ENCODE measurements at regions not wholly inside any gene's neighbourhood (a gene's known extent, or its start where the extent isn't known, plus 50 kb on each side); places are given as distances from the start of the nearest gene placed in this dataset.
A peak's percentile ranks its signal among the peaks of the same experiment; 100 is the strongest.
"Not testable (repeated sequence)": the region's sequence is repeated elsewhere in the genome, so short reads cannot be mapped to it uniquely, and the experiment has no call there.

DNA sequence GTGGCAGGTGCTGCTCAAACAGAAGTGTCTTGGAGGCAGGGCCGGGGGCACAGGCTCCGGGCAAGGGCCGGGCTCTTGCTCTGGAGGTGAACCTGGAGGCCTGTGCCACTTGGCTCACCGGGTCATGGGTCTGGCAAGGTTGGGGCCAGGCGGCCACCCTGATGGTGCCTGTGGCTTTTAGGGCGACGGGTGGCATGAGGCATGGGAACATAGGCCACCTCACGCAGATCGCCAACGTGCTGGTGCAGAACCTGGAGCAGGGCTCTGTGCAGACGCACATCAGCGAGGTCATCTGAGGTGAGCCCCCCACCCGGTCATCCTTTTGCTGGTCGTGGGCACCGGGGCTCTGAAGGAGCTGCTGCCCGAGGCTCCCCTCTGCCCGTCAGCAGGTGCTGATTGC lies 202.7 kb downstream of the LIPI start:
- ATAC-seq, result not testable (repeated sequence)

DNA sequence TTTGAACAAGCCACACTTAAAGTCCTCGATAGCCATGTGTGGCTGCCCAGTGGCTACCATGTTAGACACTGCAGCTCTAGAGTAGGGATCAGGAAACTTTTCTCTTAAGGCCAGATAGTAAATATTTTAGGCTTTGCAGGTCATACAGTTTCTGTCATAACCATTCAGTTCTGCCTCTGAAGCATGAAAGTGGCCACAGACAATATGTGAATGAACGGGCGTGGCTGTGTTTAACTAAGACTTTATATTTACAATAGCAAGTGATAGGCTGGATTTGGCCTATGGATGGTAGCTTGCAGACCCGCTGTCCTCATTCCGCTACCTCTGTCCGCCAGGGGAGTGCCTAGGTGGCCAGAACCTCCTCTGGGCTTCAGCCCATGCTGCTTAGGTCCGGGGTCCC lies 204.6 kb downstream of the LIPI start:
- not testable (repeated sequence) for ATAC-seq

DNA sequence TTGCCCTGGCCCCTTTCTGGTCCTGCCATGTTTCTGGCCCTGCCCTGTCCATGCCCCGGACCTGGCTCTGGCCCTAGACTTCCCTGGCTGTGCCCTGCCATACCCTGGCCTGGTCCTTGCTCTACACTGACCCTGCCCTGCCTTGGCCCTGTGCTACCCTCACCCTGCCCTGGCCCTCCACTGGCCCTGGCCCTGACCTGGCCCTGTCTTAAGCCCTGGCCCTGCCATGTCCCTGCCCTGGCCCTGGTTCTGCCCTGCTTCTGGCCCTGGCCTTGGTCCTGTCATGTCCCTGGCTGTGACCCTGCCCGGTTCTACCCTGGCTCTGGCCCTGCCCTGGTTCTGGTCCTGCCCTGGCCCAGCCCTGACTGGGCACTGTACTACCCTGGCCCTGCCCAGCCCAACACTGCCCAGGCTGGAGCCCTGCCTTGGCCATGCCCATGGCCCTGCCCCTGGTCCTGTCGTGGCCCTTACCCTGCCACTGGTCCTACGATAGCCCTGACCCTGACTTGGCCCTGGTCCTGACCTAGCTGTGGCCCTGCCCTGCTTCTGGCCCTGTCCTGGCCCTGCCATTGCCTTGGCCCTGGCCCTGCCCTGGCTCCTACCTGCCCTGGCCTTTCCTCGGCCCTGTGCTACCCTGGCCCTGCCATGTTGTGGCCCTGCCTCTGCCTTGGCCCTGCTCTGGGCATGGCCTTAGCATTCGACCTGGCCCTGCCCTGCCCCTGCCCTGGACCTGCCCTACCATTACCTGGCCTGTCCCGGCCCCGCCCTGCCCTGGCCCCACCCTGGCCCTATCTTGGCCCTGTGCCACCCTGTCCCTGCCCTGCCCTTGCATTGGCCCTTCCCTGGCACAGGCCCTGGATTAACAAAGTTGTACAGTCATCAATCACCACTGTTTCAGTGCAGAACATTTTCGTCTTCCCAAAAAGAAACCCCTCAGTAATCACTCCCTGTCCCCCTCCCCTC lies 223.5 kb downstream of the LIPI start:
- ATAC-seq, result not testable (repeated sequence)

DNA sequence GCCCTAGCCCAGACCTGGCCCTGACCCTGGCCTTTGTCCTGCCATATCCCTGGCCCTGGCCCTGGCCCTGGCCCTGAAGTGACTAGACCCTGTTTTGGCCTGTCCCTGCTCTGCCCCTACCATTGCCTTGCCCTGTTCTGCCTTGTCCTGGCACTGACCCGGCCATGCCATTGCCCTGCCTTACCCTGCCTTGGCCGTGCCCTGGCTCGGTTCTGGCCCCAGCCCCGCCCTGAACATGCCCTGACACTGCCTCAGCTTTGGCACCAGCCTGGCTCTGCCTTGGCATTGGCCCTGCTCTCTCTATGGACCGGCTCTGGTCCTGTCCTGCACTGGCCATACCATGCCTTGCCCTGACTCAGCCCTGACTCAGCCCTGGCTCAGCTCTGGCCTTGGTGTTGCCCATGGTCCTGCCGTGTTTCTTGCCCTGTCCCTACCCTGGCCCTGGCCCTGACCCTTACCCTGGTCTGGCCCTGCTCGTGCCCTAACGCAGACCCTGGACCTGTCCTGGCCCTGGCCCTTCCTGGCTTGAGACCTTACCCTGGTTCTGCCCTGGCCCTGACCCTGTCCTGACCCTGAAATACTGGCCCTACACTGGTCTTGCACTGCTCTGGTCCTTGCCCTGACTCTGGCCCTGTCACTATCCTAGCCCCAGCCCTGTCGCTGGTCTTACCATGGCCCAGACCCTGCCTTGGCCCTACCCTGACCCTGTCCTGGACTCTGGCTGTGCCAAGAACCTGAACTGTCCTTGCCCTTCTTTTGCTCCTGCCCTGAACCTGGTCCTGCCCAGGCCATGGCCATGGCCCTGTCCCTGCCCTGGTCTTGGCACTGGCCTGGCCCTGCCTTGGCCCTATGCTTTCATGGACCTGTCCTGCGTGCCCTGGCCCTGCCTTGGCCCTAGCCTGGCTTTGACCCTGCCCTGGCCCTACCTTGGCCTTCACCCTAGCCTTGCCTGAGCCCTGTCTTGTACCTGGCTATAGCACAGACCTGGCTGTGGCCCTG lies 224.6 kb downstream of the LIPI start:
- peak in 1 of 2 donors; percentile 18 for ATAC-seq

DNA sequence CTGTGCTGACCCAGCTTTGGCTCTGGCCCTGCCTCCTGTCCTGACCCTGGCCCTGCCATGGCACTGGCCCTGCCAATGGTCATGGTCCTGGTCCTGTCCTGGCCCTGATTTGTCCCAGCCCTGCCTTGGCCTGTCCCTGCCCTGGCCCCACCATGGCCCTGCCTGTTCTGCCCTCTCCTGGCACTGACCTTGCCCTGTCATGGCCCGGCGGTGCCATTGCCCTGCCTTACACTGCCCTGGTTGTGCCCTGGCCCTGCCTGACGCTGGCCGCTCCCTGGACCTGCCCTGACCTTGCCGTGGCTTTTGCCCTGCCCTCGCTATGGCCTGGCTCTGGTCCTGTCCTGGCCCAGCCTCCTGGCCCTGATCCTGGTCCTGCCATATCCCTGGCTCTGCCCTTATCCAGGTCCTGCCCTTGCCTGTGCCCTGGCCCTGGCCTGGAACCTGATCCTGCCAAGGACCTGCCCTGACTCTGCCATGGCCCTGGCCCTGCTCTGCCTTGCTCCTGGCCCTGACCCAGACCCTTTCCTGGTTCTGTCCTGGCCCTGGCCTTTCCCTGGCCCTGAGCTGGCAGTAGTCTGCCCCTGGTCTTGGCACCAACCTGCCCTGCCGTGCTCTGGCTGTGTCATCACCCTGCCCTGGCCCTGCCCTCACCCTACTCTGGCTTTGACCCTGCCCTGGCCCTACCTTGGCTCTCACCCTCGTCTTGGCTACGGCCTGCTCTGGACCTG lies 225.5 kb downstream of the LIPI start:
- ATAC-seq, result peak in 1 of 2 donors; percentile 10

DNA sequence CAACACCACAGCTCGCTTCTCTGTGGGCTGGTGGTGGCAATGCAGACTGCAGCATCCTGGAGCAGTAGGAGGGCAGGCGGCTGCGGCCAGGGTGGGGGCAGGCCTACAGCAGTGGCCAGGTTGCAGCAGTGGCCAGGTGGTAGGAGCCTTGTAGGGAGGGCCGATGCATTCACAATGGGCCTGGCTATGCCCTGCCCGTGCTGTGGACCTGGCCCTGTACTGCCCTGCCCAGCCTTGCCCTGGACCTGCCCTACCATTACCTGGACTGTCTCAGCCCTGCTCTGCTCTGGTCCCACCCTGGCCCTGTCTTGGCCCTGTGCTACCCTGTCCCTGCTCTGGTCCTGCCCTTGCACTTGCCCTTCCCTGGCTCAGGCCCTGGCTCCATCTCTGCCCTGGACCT lies 226.0 kb downstream of the LIPI start:
- ATAC-seq, result not testable (repeated sequence)

DNA sequence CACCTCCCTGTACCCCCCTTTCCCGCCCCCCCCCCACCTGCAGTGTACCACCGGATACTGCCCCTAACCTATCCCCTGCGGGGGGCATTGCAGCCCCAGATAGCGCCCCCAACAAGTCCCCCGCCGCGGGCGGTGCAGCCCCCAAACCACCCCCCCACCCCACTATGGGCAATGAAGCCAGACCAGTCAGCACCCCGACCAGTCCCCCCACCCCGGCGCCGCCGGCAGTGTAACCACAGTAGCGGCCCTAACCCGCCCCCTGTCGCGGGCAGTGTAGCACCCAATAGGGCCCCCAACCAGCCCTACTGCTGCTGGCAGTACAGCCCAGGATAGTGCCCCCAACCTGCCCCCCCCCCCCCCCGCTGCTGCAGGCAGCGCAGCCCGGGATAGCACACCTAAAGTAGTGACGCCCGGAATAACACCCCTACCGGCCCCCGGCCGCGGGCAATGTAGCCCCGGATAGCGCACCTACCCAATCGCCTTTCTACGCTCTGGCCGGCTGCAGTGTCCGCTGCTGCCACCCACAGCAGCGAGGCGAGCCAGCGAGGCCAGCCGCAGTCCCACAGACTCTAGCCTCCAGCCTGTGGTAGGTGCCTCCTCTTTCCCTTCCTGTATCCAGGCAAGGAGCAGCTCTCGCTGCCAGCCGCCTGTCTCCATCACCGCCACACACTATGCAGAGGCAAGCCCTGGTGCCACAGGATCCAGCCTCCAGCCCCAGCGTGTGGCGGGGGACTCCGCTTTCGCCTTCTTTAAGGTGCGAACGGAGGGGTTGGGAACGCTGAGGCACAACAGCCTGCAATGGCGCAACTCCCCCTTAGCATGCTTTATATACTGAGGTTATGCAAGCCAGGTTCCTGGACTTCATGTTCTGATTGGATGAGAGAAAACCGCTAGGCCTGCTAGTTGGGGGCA lies 229.3 kb downstream of the LIPI start:
- ATAC-seq, result not testable (repeated sequence)

DNA sequence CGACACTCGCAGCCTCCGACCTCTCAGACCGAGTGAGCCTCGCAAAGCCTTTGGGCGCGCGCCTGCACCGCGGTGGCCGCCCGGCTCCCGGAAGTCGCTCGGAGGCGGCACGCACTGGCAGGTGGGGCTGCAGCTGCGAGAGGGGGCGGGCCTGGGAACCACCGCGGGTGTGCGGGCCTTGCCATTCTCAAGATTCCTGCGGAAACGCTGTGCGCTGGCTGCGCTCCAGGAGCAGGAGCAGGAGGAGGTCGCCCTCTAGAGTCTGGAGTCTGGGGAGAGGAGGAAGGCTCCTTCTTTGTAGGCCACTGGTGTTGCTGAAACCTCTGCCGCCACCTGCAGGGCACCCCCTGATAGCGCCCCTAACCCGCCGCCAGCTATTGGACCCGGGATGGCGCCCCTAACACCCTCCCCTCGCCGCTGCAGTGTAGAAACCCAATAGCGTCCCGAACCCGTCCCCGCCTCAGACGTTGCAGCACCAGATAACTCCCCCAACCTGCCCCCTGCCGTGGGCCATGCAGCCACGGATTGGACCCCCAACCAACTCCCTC lies 230.6 kb downstream of the LIPI start:
- peak; percentile 70 to 87 for ATAC-seq

DNA sequence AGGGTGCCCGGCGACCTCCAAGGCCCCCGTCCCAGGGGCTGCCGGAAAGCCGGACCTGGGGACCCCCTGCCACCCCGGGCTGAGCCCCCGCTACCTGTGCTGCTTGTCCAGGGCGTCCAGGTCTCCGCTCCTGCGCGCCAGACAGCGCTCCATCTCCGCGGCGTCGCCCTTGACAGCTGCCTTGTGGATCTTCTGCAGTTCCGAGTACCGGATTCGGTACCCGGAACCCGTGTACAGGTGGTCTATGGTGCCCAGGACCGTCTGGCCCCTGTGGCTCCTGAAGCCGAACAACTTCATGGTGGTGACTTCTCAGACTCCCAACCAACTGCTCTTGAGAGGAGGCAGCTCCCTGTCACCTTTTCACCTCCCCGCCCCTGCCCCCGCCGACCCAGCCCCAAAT lies 231.1 kb downstream of the LIPI start:
- ATAC-seq, result not testable (repeated sequence)

DNA sequence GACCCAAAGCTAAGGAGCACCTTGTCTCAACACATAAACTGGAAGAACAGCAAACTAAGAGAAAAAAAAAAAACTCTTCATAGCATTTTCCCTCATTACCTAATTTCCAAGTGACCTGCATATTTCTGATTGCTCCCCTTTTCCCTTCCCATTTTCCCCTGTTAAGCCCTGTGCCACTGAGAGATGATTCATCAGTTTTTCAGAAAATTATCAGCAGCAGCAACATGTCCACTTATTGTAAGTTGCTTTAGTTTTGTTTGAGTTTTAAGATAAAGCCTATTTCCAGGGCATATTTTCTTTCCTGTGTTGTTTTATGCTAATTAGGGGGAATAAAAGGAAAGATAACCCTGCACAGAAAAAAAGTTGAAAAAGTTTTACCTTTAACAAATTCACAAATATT lies 236.2 kb downstream of the LIPI start:
- not testable (repeated sequence) for ATAC-seq

DNA sequence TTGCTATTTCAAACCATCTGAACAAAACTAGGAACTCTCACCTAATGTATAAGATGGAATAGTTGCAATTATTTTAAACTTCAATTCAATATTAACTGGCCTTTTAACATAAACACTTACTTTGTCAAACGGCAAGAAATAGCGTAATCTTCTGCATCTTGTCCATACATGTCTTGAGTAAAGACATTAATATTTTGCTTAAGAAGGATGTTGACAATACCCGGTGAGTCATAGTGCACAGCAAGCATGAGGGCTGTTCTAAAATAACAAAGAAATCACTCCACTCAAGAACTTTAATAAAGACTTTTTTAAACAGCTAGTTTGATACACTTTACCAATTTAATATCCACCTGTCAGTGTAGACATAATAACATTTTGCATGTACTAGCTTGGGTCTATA lies 240.9 kb downstream of the LIPI start:
- not testable (repeated sequence) for ATAC-seq

DNA sequence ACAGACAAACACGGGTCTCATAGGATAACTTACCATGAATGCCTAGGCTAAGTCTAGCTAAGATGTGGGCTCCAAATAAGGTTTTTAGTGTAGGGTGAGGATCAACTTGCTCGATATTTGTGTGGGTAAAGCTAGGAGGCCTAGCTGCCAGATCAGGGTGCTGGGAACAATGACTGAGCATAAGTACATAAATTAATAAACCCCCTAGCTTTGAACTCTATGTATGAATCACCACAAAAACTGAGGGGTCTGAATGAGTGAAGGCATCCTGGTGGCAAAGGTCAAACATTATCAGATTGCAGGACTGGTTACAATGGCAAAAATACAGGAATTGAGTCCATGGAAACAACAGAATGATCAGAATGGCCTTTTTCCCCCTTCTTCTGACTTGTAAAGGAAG lies 241.8 kb downstream of the LIPI start:
- not testable (repeated sequence) for ATAC-seq

DNA sequence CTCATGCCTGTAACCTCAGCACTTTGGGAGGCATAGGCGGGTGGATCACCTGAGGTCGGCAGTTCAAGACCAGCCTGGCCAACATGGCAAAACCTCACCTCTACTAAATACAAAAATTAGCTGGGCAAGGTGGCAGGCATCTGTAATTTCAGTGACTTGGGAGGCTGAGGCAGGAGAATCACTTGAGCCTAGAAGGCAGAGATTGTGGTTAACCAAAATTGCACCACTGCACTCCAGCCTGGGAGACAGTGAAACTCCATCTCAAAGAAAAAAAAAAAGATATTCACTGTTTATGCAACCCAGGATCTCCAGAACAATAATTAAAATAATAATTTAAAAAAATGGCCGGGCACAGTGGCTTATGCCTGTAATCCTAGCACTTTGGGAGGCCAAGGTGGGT lies 247.5 kb downstream of the LIPI start:
- ATAC-seq, result not testable (repeated sequence)

DNA sequence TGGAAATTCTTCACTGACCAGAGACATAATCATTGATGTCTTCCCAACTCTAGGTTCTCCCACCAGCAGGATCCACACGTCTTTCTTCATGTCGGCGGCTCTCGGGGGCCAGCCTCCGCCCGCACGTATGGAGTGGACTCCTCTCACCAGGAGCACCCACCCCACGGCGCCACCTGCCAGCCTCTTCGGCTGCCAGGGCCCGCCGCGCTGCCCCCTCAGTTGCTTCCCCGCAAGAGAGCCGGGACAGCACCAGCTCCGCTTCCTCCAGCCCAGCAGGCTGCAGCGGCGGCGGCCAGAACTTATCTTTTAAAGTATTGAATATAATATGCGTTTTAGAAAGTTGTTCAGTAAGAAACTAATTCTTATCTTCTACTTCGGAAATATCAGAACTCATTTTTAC lies 273.5 kb downstream of the LIPI start:
- ATAC-seq, result no peak

DNA sequence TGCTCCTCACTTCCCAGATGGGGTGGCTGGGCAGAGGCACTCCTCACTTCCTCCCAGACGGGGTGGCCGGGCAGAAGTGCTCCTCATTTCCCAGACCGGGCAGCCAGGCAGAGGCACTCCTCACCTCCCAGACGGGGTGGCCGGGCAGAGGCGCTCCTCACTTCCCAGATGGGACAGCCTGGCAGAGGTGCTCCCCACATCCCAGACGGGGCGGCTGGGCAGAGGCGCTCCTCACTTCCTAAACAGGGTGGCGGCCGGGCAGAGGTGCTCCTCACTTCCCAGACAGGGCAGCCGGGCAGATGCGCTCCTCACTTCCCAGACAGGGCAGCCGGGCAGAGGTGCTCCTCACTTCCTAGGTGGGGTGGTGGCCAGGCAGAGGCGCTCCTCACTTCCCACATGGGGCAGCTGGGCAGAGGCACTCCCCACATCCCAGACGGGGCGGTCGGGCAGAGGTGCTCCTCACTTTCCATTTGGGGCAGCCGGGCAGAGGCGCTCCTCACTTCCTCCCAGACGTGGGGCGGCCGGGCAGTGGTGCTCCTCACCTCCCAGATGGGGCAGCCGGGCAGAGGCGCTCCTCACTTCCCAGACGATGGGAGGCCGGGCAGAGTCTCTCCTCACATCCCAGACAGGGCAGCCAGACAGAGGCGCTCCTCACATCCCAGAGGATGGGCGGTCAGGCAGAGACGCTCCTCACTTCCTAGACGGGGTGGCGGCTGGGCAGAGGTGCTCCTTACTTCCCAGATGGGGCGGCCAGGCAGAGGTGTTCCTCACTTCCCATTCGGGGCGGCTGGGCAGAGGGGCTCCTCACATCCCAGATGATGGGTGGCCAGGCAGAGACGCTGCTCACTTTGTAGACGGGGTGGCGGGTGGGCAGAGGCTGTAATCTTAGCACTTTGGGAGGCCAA lies 274.5 kb downstream of the LIPI start:
- ATAC-seq, result not testable (repeated sequence)

DNA sequence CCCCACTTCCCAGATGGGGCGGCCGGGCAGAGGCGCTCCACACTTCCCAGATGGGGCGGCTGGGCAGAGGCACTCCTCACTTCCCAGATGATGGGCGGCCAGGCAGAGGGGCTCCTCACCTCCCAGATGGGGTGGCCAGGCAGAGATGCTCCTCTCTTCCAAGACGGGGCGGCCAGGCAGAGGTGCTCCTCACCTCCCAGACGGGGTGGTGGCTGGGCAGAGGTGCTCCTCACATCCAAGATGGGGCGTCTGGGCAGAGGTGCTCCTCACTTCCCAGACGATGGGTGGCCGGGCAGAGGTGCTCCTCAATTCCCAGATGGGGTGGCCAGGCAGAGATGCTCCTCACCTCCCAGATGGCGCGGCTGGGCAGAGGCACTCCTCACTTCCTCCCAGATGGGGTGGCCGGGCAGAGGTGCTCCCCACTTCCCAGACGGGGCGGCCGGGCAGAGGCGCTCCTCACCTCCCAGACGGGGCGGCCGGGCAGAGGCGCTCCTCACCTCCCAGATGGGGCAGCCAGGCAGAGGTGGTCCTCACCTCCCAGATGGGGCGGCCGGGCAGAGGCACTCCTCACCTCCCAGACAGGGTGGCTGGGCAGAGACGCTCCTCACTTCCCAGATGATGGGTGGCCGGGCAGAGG lies 275.2 kb downstream of the LIPI start:
- ATAC-seq, result not testable (repeated sequence)

DNA sequence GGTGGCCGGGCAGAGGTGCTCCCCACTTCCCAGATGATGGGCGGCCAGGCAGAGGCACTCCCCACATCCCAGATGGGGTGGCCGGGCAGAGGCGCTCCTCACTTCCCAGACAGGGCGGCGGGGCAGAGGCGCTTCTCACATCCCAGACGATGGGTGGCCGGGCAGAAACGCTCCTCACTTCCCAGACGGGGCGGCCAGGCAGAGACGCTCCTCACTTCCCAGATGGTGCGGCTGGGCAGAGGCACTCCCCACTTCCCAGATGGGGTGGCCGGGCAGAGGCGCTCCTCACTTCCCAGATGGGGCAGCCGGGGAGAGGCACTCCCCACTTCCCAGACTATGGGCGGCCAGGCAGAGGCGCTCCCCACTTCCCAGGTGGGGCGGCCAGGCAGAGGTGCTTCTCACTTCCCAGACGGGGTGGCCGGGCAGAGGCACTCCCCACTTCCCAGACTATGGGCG lies 275.8 kb downstream of the LIPI start:
- ATAC-seq, result not testable (repeated sequence)

DNA sequence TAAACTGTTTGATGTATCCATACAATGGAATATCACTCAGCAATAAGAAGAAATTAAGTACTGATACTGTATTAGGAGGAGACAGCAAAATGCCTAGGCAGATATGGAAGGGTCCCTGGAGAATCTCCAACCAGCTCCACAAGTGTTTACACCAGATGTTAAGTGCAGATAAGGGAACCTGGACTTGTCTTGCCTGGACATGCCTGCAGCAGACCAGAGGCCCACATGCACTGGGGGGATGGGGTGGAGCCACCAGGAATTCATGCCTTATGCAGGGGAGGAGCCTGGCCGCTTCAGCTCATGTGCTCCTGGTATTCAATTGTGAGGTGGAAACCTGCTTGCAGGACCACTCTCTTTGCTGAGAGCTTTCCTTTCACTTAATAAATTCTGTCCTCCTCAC lies 287.6 kb downstream of the LIPI start:
- ATAC-seq, result not testable (repeated sequence)

DNA sequence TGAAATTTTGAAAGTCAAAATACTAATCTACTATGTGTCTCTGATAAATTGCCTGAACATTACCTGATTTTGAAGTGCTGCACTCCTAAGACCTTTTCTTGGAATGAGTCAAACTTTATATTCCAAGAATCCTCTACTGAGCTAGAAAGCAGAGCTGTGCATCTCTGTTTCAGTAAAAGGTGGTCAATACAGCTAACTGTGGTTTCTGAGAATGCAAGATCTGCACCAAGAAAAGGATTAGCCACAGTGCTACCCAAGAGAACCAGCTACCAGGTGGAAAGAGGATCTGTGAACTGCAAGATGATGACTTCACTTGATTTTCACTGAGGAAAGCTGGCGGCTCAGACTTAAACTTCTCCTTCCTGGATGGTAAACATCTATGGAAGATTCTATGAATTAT lies 289.3 kb downstream of the LIPI start:
- not testable (repeated sequence) for ATAC-seq

All from activated CD4-positive, CD25-positive, alpha-beta regulatory T cell treated with anti-CD3 and anti-CD28 coated beads, Interleukin-2, amount 50 U/mL, for 24 hours (primary cell).